HG02943 (cell line): ENCODE measurements at regions not wholly inside any gene's neighbourhood (a gene's known extent, or its start where the extent isn't known, plus 50 kb on each side); places are given as distances from the start of the nearest gene placed in this dataset.

Experiments
- ATAC-seq: cut with Tn5 transposase; IDR thresholded peaks from one replicate; pipeline ENCODE4 v1.9.1; 2021; ENCODE audit warnings: mild to moderate bottlenecking, low read depth, moderate library complexity; ENCODE audit not compliant: unreplicated experiment

DNA sequence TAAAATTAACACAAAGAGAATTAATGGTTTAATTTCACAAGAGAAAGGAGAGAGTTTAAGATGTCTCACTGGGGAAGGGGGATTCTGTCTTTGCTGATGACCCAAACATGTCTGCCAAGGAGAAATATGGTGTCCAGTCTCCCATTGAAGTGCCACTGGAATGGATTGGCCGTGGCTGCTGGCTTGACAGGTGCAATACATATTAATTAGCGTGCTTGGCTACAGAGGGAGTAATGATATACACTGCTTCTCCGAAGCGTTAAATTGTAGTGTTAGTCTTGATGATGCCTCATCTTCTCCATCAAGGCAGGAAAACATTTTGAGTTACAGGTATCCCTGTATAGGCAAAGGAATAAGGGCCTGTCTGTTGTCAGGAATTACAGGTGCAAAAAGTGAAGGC lies 393.4 kb upstream of the TMPO start:
- no peak for ATAC-seq

DNA sequence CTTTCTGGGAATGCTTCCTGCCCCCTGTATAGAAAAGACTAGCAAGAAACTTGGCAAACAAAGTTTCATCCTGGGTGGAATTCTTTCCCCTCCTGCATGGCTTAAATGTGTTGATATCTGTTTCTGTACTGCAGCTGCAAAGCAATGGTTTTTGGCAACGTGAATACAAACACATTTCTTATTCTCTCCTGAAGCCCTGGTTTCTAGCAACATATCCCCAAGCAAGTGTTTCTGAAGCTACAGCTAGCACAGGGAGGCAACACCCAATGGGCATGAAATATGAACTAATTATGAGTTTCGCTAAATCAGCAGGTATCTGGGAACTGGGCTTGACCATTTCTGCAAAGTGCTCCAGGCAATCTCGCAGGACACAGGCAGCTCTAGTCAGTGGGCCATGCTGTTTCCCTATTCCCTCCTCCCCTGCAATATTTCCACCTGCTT lies 392.3 kb upstream of the TMPO start:
- no peak for ATAC-seq

DNA sequence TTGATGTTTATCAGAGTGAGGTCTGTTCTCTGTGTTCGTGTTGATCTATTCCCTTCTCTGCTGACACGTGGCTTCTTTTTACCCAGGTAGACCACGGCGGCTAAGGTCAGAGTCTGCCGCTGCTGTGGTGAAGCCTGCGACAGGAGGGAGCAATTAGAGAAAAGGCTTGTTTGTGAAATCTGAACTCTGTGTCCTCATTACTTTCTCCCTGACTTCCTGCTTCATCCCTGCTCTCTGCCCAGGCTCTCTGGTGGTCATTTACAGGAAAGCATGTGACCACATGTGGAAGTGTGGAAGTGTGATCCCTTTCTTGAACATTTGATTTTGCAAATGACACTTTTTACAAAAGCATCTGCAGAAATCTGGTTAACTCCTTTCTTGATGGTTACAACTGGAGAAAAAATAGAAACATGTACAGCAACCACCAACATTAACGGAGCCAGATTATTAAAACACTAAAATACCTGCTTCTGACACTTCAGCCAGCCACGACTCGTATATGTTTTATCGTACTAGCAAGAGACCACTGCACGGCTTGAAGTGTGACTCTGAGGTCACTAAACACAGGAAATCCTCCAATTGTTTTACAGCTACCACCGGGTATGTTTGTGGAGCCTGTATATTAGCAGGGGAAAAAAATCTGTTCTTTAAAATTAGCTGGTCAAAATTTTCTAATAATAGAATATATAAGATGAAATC lies 388.6 kb upstream of the TMPO start:
- no peak for ATAC-seq

DNA sequence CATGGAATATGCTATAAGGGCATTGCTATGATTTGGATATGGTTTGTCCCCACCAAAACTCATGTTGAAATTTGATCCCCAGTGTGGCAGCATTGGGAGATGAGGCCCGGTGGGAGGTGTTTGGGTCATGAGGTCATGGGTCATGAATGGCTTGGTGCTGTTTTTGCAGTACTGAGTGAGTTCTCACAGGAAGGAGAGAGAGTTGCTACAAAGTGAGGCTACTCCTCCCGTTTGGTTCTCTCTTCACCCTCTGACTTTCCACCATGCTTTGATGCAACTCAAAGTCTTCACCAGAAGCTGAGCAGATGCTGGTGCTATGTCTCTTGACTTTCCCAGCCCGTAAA lies 388.1 kb upstream of the TMPO start:
- ATAC-seq: no peak

DNA sequence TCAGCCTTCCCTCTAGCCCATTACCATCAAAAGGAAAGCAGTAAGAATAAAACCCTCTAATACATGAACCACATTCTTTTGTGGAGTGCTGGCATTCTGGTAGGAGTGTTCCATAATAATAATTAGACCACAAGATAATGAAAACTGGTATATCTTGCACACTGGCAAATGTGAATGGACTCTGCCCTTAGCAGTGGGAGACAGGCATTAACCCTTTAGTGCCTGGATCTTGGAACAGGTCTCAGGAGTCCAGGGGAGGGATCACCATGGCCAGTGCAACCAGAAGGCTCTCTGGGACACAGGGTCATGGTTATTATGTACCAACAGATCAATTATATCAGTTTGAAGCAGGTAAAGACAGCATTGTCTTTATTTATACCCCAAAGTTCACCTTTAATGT lies 387.5 kb upstream of the TMPO start:
- ATAC-seq: no peak

DNA sequence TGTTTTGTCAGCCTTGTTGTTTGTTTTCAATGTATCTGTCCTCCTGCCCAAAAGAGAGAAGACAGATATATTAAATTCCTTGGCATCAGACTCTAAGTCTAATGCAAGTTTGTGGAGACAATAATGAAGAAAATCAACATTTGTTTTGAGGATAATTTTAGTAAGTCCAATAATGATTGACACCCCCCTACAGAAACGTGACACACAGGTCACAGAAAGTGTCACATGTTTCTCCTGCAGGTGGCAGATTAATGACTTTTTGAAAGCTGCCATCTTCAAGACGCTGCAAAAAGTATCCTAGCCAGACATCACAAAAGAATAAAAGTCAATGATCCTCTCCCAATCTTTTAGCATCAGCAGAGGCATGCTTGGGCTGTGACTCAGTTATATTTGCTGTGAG lies 378.8 kb upstream of the TMPO start:
- no peak for ATAC-seq

DNA sequence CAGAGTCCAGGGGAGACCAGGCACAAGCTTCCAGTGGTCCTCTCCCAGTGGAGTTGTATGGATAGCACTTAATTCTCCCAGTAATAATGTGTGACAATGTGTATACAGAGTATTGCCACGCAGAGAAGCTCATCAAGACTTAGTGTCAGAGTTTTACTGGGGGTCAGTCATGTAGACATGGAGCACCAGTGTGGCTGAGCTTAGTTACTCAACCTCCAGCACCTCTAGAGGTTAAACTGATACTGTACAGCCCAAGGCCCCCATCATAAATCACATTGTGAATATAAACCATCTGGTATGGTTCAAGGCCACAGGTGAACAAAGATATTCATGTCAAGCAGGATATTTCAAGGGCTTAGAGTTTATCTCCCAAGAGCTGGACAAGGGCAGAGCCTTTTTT lies 378.1 kb upstream of the TMPO start:
- no peak for ATAC-seq

DNA sequence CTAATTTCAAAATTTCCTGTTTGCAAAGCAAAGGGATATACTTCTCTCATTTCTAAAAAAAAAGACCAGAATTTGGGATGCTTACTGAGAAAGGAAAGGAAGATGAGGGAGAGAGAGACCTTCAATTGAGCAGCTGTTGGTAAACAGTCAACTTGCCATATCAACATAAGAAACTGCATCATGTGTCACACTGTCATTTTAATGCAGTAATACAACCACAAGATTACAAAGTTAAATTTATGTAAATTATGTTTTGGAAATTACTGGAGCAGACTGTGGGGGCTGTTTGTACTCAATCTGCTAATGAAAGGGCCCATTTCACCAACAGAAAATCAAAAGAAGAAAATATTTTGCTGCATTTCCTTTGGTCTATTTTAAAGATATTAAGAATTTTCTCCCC lies 370.4 kb upstream of the TMPO start:
- ATAC-seq: no peak

DNA sequence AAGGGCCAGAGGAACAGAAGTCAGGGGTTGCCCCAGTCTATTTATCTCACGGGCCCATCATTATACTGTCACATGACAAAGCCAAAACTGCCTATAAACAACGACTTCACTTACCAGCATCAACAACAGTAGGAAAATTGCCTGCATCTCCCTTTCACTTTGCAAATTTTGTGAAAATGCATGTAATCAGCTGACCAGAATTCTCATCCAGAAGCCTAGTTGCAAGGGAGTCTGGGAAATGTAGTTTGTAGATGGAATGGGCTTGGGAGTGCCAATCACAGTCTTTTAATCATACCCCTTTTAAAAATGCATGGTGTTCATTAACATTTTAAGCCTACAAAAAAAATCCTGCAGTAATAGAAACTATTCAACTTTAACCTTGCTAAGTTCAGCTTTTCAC lies 369.3 kb upstream of the TMPO start:
- no peak for ATAC-seq

DNA sequence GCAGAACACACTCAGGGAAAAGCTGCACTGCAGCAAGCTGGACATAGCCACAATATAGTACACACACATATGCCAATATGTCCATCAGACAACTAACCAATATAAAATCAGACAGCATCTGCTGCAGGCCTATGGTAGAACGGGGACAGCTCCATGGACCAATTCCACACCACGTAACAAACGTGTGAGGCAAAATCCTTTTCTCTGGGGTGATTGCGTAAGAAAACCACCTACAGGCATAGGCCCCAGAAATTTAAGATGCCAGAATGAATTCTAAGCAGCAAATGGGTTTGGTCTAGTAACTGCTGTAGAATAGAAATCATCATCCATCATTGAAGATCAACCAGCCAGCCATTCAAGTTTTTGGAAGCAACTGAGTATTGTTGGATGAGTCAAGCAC lies 368.9 kb upstream of the TMPO start:
- no peak for ATAC-seq

DNA sequence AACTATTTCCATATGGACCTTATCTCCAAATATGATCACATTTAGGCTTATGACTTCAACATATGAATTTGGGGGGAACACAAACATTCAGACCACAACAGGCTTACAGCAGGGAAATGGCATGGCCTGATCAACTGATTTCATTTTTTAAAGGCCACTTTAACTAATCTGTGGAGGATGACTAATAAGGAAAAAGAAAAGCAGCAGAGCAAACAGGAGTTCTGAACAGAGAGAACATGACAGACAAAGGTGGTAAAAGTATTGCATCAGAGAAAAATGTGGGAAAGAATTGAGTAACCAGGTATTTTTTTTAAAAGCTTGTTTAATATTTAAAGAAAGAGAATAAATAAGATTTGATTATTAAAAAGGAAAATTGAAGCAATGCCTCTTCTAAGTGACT lies 366.1 kb upstream of the TMPO start:
- no peak for ATAC-seq

DNA sequence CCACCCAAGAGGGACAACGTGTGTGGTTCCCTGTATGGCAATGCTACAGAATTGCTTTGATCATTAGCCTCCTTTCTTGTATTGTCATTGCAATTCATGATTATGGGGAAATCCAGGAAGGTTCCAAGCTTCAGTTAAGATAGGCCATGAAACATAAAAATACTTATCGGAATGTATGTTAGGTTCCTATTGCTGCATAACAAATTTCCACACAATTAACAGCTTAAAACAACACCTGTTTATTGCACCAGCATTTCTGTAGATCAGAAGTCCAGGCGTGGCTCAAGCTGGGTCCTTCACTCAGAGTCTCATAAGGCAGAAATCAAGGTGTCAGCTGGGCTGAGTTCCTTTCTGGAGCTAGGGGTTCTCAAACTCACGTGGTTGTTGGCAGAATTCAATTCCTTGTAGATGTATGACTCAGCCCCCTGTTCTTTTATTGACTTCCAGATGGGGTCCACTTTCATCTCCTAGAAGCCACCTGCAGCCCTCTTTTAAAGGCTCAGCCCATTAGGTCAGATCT lies 365.6 kb upstream of the TMPO start:
- no peak for ATAC-seq

DNA sequence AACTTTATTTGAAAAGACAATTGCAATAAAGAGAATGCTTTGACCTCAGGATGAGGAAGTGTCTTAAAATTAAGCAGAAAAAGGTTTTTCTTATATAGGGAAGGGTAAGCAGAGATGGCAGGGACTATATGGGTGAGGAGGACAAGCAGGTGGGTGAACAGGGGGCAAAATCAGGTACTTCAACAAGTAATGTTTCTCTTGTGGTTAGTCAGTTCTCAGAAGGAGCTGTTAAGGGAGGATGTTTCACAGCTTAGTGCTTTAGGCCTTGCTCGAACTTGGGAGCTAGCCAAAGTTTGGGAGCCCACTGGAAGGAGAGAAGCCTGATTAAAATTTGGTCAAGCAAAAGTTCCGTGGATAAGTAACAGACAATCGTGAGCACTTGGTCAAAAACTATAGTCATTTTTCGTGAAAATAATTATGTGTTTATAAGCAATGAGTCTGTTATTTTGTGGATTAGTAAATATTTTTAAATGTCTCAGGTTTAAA lies 364.2 kb upstream of the TMPO start:
- ATAC-seq: no peak

DNA sequence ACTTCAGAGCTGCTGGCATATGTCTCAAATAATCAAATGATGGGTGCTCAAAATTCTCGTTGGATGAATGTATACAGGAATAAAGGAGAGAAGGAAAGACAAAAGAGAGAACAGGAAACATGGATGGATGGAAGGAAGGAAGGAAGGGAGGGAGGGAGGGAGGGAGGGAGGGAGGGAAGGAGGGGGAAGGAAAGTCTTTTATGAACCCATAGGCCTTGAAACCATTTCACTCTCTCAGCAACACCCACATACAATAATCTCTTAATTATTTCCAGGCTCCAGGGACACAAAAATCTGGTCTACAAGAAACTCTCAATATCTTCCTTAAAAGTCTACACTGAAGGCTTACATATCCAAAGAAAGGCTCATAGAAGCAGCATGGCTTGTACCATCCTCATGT lies 363.4 kb upstream of the TMPO start:
- ATAC-seq: no peak

DNA sequence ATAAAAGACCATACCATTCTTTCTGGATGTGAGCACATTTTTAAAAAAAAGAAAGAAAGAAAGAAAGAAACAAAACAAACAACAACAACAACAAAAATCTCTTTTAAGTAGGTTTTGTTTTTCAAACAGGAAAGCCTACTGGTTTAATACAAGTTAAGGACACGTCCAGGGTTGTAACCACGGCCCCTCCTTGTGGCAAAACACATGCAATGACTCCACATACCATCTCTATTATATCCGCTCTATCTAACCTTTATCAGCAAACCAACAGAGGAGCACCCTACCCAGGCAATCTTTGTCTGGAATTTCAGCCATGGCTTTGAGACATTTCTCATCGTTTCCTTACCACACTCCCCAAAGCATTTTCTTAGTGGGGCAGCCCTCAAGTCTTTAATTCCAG lies 360.5 kb upstream of the TMPO start:
- no peak for ATAC-seq

DNA sequence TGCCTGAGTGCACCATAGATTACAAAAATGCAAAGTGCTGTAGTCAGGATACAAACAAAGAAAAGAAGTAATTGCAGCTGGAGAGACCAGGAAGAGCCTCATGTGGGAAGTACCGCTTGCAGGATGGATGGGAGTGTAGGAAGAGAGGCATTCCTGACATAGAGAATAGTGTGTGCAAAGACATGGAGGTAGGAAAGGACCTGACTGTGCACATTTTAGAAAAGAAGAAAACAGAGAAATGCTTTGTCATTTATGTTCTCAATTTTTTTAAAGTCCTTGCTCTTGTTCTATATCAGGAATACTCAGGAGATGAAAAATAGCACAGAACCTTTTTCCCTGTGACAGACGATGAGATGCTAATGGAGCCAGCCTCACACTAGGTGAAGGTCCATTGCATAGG lies 358.7 kb upstream of the TMPO start:
- ATAC-seq: no peak

DNA sequence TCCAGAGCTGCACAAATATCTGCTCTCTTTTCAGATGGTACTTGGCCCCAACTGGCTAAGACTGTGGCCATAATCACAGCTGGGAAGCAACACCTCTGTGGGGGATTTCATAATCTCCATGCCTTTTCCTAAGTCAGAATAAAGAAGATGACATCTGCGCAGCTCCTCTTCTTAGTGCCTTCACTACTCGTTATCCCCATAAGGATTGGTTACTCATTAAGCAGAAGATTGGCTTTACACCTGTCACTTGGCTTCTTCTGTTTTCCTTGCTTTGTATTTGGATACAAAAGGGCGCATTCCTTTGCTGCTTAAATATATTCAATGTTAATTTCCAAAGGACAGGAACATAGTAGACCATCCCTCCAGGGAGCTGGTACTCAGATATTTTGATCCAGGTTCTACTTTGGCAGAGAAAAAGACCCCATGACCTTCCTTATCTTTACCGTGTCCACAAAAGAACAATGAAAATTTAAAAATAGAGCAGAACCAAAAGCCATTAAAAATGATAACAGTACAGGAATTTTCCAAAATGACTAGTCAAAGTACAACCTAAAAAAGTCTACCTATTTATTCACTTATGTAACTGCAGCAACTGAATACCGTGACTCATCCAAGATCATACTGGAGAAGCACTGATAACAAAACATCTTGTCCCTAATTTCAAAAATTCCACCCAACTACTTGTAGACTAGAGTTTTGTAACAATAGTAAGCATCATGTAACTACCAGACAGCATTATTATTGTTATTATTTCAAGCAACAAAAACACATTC lies 352.3 kb upstream of the TMPO start:
- no peak for ATAC-seq

DNA sequence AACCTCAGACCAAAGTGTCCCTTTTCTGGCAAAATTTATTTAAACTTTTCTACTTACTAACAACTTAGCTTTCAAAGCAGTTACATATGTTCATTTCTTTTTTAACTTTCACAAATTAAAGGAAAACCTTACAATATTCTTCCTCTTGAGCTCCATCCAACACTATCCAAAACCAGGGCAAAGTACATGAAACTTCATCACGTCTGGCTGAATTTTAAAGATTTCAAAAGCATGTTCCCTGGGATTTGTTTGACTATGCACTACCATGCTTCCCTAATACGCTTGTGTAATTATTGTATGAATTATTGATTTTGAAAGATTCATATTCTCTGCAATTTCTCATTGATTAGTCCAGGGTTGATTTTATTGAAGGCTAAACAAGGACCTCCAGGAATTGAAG lies 343.1 kb upstream of the TMPO start:
- no peak for ATAC-seq

DNA sequence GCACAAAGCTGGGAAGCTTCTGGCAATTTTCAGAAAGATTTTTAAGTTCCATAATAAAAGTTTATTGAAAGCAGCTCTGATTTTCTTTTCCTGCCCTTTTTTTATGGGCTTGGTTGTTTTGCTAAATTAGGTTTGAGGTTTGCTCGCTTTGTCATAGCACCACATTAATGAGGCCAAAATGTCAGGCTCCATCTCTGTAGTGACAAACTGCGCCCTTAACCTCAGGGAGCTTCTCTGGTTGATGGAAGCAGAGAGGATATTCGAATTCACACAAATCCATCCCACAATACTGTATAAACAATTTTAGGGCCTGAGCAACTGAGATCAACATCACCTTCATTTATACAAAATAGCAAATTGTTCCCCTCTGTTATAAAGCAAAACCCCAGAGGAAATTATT lies 342.6 kb upstream of the TMPO start:
- no peak for ATAC-seq

DNA sequence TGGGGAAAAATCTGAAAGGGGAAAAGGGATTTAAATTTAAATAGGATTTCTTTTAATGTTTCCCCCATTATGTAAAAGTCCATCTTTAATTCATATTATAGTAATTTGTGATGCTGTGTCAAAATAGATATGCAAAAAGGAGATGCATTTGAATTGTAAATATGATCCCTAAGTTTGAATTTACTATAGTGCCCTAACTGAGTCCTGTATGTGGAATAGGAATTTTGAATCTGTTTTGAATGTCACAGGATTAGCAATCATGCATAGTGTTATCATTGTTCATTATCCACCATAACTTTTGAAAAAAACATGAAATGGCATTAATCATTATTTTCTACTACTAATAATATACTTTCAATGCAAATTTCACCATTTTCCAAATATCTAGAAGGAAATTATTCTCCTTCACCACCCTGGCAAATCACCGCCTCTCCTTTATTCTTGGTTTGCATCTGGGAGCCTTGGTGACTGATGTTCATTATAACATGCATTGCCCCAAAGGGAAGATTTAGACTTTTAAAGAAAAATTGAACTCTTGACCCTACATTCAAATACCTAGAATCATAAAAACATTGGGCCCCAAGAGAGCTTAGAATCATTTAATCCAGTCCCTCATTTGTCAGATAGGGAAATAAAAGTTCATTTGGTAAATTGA lies 341.5 kb upstream of the TMPO start:
- ATAC-seq: no peak

DNA sequence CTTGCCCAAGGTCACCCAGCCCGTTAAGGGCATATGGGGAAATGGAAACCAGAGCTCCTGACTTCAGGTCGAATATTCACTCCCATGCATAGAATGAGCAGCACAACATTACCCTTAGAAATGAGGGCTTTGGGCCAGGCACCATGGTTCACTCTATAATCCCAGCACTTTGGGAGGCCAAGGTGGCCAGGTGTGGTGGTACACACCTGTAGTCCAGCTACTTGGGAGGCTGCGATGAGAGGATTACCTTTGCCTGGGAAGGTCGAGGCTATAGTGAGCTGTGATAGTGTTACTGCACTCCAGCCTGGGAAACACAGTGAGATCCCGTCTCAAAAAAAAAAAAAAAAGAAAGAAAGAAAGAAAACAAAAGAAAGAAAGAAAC lies 341.0 kb upstream of the TMPO start:
- no peak for ATAC-seq

DNA sequence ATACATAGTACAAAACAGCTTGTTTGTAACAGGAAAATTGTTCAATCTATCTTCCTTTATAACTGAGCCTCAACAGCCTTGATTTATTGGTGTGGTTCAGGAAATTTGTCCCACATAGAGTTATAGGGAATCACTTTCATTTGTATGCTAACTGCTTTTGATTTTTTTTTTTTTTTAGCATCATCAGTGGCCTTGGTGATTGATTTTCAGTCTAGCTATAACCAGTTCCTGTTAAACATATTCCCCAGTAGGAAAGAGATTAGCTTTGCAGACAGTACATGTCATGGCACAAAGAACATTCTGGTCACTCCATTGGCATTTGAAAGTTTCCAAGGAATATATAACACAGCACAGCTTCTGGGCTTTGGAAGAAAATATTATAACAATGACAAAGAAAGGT lies 337.3 kb upstream of the TMPO start:
- no peak for ATAC-seq
